ENCODE measurements at regions not wholly inside any gene's neighbourhood (a gene's known extent, or its start where the extent isn't known, plus 50 kb on each side); places are given as distances from the start of the nearest gene placed in this dataset.

GRCh38 chr3:118186051-118186450 lies 848.6 kb downstream of the IGSF11 start:
- H3K4me1 ChIP-seq: no peaks in the 10 kb centered on the region
- no peak for DNase-seq
- intact Hi-C loops (cut with DNase I; ENCODE audit: low total_unique reads): no loop called here
- no peak overlapping the region for H3K4me3 ChIP-seq
- no peak overlapping the region for H3K27ac ChIP-seq
- TF ChIP-seq, protein P1, sequence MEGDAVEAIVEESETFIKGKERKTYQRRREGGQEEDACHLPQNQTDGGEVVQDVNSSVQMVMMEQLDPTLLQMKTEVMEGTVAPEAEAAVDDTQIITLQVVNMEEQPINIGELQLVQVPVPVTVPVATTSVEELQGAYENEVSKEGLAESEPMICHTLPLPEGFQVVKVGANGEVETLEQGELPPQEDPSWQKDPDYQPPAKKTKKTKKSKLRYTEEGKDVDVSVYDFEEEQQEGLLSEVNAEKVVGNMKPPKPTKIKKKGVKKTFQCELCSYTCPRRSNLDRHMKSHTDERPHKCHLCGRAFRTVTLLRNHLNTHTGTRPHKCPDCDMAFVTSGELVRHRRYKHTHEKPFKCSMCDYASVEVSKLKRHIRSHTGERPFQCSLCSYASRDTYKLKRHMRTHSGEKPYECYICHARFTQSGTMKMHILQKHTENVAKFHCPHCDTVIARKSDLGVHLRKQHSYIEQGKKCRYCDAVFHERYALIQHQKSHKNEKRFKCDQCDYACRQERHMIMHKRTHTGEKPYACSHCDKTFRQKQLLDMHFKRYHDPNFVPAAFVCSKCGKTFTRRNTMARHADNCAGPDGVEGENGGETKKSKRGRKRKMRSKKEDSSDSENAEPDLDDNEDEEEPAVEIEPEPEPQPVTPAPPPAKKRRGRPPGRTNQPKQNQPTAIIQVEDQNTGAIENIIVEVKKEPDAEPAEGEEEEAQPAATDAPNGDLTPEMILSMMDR (IDR thresholded peaks at IDR 0.05): no peak
- H3K36me3 ChIP-seq: no peaks in the 10 kb centered on the region
- no peaks in the 10 kb centered on the region for H3K27me3 ChIP-seq
- H3K9me3 ChIP-seq: no peaks in the 10 kb centered on the region

DNA sequence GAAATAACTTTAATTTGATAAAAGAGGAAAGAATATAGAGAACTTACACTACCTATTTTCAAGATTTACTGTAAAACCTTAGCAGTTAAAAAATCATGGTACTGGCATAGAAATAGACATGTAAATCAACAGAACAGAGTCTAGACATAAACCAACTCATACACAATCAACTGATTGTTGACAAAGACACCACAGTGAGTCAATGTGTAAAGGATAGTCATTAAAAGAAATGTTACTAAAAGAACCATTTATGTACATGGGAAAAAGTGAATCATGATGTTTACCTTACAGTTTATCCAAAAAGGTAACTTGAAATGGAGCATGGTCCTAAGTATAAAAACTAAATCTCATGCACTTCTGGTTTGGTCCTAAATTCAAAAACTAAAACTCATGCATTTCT lies 847.4 kb downstream of the IGSF11 start:
- H3K27ac ChIP-seq: no peak overlapping the region
- intact Hi-C loops (cut with DNase I; ENCODE audit: low total_unique reads): no loop called here
- TF ChIP-seq, protein P1 (IDR thresholded peaks at IDR 0.05): no peak
- H3K9me3 ChIP-seq: no peaks in the 10 kb centered on the region
- no peaks in the 10 kb centered on the region for H3K4me1 ChIP-seq
- no peak overlapping the region for H3K4me3 ChIP-seq
- no peak for DNase-seq
- no peaks in the 10 kb centered on the region for H3K36me3 ChIP-seq
- H3K27me3 ChIP-seq: no peaks in the 10 kb centered on the region

DNA sequence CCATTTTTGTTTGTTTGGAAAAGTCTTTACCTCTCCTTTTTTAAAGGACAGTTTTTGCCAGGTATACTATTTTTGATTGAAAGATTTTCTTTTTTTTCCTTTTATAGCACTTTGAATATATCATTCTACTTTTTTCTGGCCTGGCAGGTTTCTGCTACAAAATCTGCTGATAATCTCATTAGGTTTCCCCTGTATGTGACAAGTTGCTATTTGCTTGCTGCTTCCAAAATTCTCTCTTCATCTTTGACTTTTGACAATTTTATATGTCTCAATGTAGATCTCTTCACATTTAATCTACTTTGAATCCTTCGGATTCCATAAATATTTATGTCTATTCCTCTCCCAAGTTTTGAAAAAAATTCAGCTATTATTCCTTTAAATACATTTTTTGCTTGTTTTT lies 838.5 kb downstream of the IGSF11 start:
- TF ChIP-seq, protein P1 (IDR thresholded peaks at IDR 0.05): no peak

GRCh38 chr3:118199044-118199443 lies 835.6 kb downstream of the IGSF11 start:
- Histone ChIP-seq H3K4me1 (no peaks in the 10 kb centered on the region), H3K4me3 (no peak overlapping the region), H3K36me3 (no peaks in the 10 kb centered on the region), H3K27ac (no peak overlapping the region), H3K27me3 (no peaks in the 10 kb centered on the region), H3K9me3 (peaks cover 0 to 27% (median 12%) of the 10 kb centered on the region in 3 donors)
- no peak for DNase-seq
- intact Hi-C loops (cut with DNase I; ENCODE audit: low total_unique reads): no loop called here
- TF ChIP-seq, protein P1 (IDR thresholded peaks at IDR 0.05): no peak

More for the DNA sequence above, 838.5 kb downstream of the IGSF11 start:
- no peak overlapping the region for H3K4me3 ChIP-seq
- no peaks in the 10 kb centered on the region for H3K27me3 ChIP-seq
- intact Hi-C loops (cut with DNase I; ENCODE audit: low total_unique reads): no loop called here
- H3K36me3 ChIP-seq: no peaks in the 10 kb centered on the region
- H3K4me1 ChIP-seq: no peaks in the 10 kb centered on the region
- no peak for DNase-seq
- no peak overlapping the region for H3K27ac ChIP-seq
- H3K9me3 ChIP-seq: peaks cover 0 to 27% (median 3%) of the 10 kb centered on the region in 3 donors

DNA sequence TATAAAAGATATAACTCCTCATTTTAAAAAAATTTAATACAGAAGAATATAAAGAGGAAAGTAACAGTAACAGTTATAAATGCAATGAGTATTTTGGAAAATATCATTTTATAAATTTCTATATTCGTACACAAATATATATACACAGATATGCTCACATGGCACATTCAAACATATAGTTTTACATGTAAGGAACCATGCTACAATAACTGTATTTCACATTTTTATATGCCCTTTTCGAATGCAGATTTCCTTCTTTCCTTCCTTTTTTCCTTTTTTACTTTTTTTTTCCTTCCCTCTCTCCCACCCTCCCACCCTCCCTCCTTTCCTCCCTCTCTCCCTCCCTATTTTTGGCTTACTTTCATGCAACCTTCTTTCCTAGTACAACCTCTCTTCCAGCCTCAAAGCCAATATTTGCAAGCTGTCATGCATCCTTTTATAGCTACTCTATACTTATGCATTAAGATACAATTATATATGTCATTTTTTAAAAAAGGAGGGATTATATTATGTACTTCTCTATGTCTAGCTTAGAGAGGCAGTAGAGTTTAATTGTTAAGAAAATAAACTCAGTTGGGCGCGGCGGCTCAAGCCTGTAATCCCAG lies 830.5 kb downstream of the IGSF11 start:
- H3K4me3 ChIP-seq: no peak overlapping the region
- TF ChIP-seq, protein P1 (IDR thresholded peaks at IDR 0.05): no peak
- no peaks in the 10 kb centered on the region for H3K36me3 ChIP-seq
- H3K27me3 ChIP-seq: no peaks in the 10 kb centered on the region
- H3K4me1 ChIP-seq: no peaks in the 10 kb centered on the region
- no peak for DNase-seq
- H3K27ac ChIP-seq: no peak overlapping the region
- intact Hi-C loops (cut with DNase I; ENCODE audit: low total_unique reads): no loop called here
- peaks cover 0 to 10% (median 0%) of the 10 kb centered on the region in 3 donors for H3K9me3 ChIP-seq

DNA sequence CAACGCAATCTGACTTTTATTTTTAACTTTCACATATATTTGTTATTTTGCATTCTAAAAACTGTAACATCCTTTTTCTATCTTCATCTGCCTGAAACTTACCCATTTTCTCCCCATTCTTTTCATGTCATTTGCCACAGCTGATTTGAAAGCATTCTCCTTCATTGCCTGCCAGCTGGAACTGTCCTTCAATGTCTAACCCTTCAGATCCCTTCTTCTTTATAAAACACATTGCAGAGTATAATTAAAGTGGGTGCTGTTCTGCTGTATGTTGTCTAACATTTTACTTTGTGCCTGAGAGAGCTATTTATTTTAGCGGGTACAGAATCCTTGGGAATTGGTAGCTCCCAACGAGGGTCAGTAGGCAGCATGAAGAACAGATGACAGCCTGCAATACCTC lies 827.4 kb downstream of the IGSF11 start:
- TF ChIP-seq, protein P1 (IDR thresholded peaks at IDR 0.05): no peak
- H3K27ac ChIP-seq: no peak overlapping the region
- DNase-seq: no peak

More for the DNA sequence above, 827.4 kb downstream of the IGSF11 start:
- Histone ChIP-seq H3K27me3 (no peaks in the 10 kb centered on the region), H3K4me1 (no peaks in the 10 kb centered on the region), H3K36me3 (no peaks in the 10 kb centered on the region), H3K4me3 (no peak overlapping the region), H3K9me3 (peaks cover 0 to 5% (median 0%) of the 10 kb centered on the region in 3 donors)
- intact Hi-C loops (cut with DNase I; ENCODE audit: low total_unique reads): no loop called here
